Neural progenitor cell (in vitro differentiated cells): ENCODE measurements at regions not wholly inside any gene's neighbourhood (a gene's known extent, or its start where the extent isn't known, plus 50 kb on each side); places are given as distances from the start of the nearest gene placed in this dataset.

Source experiments
- EZH2 ChIP-seq: fragments of 200-600 bp; sonication (generic); IDR thresholded peaks from 2 replicates; pipeline ENCODE4 v1.6.1; 2017; ENCODE audit warnings: antibody characterized with exemption, mild to moderate bottlenecking, moderate library complexity
- TF ChIP-seq, protein P1 (sequence below): fragments of 200-600 bp; sonication (generic); IDR thresholded peaks from 2 replicates; pipeline ENCODE4 v1.5.1; 2017; ENCODE audit warnings: antibody characterized with exemption, mild to moderate bottlenecking

DNA sequence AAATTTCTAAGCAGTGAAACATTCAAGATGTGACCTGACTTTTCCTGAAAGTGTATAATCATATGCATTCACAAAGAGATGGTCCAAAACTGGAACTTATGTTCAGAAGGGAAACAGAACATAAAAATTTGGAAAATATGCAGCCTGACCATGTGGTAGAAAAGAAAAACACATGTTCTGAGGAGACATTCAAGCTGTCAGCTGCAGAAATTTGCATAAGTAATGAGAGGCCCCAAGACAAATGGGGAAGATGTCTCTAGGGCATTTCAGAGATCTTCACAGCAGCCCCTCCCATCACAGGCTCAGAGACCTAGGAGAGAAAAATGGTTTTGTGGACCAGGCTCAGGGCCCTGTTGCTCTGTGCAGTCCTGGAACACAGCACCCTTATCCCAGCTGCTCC is 123.8 kb downstream of the RPIA start:
- no peak for TF ChIP-seq EZH2
- TF ChIP-seq, protein P1, sequence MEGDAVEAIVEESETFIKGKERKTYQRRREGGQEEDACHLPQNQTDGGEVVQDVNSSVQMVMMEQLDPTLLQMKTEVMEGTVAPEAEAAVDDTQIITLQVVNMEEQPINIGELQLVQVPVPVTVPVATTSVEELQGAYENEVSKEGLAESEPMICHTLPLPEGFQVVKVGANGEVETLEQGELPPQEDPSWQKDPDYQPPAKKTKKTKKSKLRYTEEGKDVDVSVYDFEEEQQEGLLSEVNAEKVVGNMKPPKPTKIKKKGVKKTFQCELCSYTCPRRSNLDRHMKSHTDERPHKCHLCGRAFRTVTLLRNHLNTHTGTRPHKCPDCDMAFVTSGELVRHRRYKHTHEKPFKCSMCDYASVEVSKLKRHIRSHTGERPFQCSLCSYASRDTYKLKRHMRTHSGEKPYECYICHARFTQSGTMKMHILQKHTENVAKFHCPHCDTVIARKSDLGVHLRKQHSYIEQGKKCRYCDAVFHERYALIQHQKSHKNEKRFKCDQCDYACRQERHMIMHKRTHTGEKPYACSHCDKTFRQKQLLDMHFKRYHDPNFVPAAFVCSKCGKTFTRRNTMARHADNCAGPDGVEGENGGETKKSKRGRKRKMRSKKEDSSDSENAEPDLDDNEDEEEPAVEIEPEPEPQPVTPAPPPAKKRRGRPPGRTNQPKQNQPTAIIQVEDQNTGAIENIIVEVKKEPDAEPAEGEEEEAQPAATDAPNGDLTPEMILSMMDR = no peak
